Lower leg skin (tissue), 3 donors: ENCODE measurements at regions not wholly inside any gene's neighbourhood (a gene's known extent, or its start where the extent isn't known, plus 50 kb on each side); places are given as distances from the start of the nearest gene placed in this dataset.

Source experiments
- CTCF ChIP-seq, 3 donors: fragments of 450-650 bp; IDR thresholded peaks; one replicate each; pipeline ENCODE4 v1.5.1; 2016; ENCODE audit warnings: antibody characterized with exemption in 3 of 3, mild to moderate bottlenecking in 3 of 3, moderate library complexity in 2 of 3
- POLR2A ChIP-seq, 2 donors: fragments of 450-650 bp; IDR thresholded peaks; one replicate each; pipeline ENCODE4 v1.6.1; 2016 to 2017; ENCODE audit warnings: antibody characterized with exemption in 2 of 2, mild to moderate bottlenecking in 1 of 2, moderate library complexity in 1 of 2

GRCh38 chr15:77783636-77784035, 150.9 kb upstream of the LINGO1 start:
- no peak for TF ChIP-seq CTCF (IDR thresholded peaks at IDR 0.05)
- no peak for TF ChIP-seq POLR2A (IDR thresholded peaks at IDR 0.05)
